Stomach (tissue), 4 donors: ENCODE measurements at regions not wholly inside any gene's neighbourhood (a gene's known extent, or its start where the extent isn't known, plus 50 kb on each side); places are given as distances from the start of the nearest gene placed in this dataset.

Source experiments
- CTCF ChIP-seq, 7 experiments: fragments of 450-650 bp in 4 of 7; fragments of 200-600 bp in 3 of 7; sonication (generic) in 3 of 7; IDR thresholded peaks; one replicate each; pipeline ENCODE4 v1.5.1; 2016 to 2019; ENCODE audit warnings: antibody characterized with exemption in 7 of 7, control low read depth in 2 of 7, mild to moderate bottlenecking in 1 of 7
- EP300 ChIP-seq: sonication (generic); formaldehyde crosslinking; IDR thresholded peaks from one replicate; pipeline ENCODE4 v1.6.1; 2017; ENCODE audit warnings: antibody characterized with exemption
- POLR2A ChIP-seq, 4 donors: fragments of 450-650 bp; IDR thresholded peaks; one replicate each; pipeline ENCODE4 v1.6.1; 2016; ENCODE audit warnings: antibody characterized with exemption in 4 of 4, control low read depth in 2 of 4, mild to moderate bottlenecking in 1 of 4, moderate library complexity in 1 of 4
- POLR2AphosphoS5 ChIP-seq, 3 donors: sonication (generic); formaldehyde crosslinking; IDR thresholded peaks; one replicate each; pipeline ENCODE4 v1.6.1; 2016; ENCODE audit warnings: antibody characterized with exemption in 3 of 3

- no peak for TF ChIP-seq CTCF (IDR thresholded peaks at IDR 0.05)
- TF ChIP-seq POLR2A (IDR thresholded peaks at IDR 0.05) = no peak
- no peak for TF ChIP-seq POLR2AphosphoS5 (IDR thresholded peaks at IDR 0.05)
- no peak for TF ChIP-seq EP300
These were observed 342.1 kb downstream of the NR2F2 start for GRCh38 chr15:96672629-96673028.
